ENCODE measurements at regions not wholly inside any gene's neighbourhood (a gene's known extent, or its start where the extent isn't known, plus 50 kb on each side); places are given as distances from the start of the nearest gene placed in this dataset.
"Not testable (repeated sequence)": the region's sequence is repeated elsewhere in the genome, so short reads cannot be mapped to it uniquely, and the experiment has no call there.

DNA sequence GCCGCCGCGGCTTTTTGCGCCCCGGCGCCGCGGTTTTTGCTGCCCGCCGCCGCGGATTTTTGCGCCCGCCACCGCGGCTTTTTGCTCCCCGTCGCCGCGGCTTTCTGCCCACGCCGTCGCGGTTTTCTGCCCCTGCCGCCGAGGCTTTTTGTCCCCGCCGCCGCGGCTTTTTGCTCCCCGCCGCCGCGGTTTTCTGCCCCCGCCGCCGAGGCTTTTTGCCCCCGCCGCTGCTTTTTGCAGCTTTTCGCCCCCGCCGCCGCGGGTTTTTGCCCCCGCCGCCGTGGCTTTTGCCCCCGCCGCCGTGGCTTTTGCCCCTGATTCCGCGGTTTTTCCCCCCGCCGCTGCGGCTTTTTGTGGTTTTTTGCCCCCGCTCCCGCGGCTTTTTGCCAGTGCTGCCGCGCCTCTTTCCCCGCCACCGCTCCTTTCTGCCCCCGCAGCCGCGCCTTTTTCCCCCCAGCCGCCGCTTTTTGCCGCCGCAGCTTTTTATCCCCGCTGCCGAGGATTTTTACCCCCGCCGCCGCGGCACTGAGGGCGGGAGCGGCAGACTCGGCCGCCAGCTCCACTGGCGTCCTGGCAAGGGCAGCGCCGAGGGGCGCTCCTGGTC lies 518.6 kb upstream of the WSB1 start:
- Histone ChIP-seq H3K36me3 (no peaks in the 10 kb centered on the region), H3K4me1 (no peaks in the 10 kb centered on the region), H3K27ac (no peak overlapping the region), H3K4me3 (no peak overlapping the region), H3K9me3 (peaks cover 0 to 27% (median 0%) of the 10 kb centered on the region in 12 donors), H3K27me3 (peaks cover 0 to 60% (median 8%) of the 10 kb centered on the region in 9 donors)
- TF ChIP-seq POLR2A (IDR thresholded peaks at IDR 0.05) (no peak), CTCF (IDR thresholded peaks at IDR 0.05) (no peak)
- DNase-seq (peak in 1 of 5 donors; percentile 45), ATAC-seq (no peak)
- intact Hi-C loops (cut with DNase I), result no loop called here
- 45 to 61% (median 57%) methylated on average over 83 of the region's 83 CpGs for WGBS, 4 donors

DNA sequence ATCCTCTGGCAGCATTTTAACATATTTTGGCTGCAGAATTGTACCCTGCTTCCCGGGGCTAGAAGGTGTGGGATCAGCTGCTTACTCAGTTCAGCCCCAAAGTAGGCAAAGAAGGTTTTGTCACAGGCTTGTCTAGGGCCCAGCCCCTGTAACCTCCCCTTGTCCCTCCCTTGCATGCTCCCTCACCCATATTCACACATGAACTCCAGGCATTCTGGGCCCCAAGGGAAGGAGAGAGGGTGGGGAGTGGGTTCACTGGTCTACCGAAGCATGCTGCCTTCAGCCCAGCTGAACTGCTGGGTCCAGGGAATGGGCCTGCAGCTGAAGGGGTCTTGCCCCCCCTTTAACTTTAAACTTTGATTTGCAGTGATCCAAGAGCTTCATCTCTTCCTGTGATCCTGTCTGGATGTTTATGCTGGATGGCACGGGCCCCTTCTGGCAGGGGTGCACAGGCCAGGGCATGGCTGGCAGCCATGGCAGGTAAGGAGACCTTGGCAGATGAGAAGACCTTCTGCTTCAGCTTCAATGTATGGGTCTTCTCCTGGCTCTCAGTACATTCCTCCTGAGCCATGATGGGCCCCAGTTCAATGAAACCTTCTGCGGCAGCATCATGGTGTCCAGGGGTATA lies 513.6 kb upstream of the WSB1 start:
- ATAC-seq; H3K36me3 ChIP-seq; H3K4me1 ChIP-seq; intact Hi-C loops (cut with DNase I); H3K27ac ChIP-seq; H3K4me3 ChIP-seq: not testable (repeated sequence)
- peaks cover 0 to 37% (median 11%) of the 10 kb centered on the region in 12 donors for H3K9me3 ChIP-seq
- 60 to 70% (median 64%) methylated on average over 3 to 4 of the region's 4 CpGs for WGBS, 4 donors
- peaks cover 0 to 30% (median 0%) of the 10 kb centered on the region in 9 donors for H3K27me3 ChIP-seq
- peak in 1 of 5 donors; percentile 42 for DNase-seq

GRCh38 chr17:26782153-26782552 lies 511.8 kb upstream of the WSB1 start:
- no peak for TF ChIP-seq POLR2A (IDR thresholded peaks at IDR 0.05)
- TF ChIP-seq CTCF (IDR thresholded peaks at IDR 0.05), result no peak
- H3K4me3 ChIP-seq, result no peak overlapping the region
- intact Hi-C loops (cut with DNase I), result no loop called here
- 65 to 74% (median 69%) methylated on average over 6 of the region's 6 CpGs for WGBS, 4 donors
- no peaks in the 10 kb centered on the region for H3K4me1 ChIP-seq
- no peak overlapping the region for H3K27ac ChIP-seq
- H3K9me3 ChIP-seq, result peaks cover 0 to 52% (median 15%) of the 10 kb centered on the region in 12 donors
- H3K27me3 ChIP-seq, result peaks cover 0 to 12% (median 0%) of the 10 kb centered on the region in 9 donors
- no peak for ATAC-seq
- no peaks in the 10 kb centered on the region for H3K36me3 ChIP-seq
- DNase-seq, result peak in 1 of 5 donors; percentile 46

DNA sequence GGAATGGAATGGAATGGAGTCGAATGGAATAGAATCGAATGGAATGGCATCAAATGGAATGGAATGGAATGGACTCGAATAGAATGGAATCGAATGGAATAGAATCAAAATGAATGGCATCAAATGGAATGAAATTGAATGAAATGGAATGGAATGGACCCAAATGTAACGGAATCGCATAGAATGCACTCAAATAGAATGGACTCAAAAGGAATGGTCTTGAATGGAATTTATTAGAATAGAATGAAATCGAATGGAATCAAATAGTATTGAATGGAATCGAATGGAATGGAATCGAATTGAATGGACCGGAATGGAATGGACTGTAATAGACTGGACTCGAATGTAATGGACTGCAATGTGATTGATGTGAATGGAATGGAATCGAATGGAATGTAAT lies 501.4 kb upstream of the WSB1 start:
- no peaks in the 10 kb centered on the region for H3K27me3 ChIP-seq
- DNase-seq (no peak), ATAC-seq (no peak)
- H3K36me3 ChIP-seq, result no peaks in the 10 kb centered on the region
- 82 to 86% (median 83%) methylated on average over 12 of the region's 12 CpGs for WGBS, 4 donors
- no peaks in the 10 kb centered on the region for H3K4me1 ChIP-seq
- peaks cover 0 to 99% (median 52%) of the 10 kb centered on the region in 12 donors for H3K9me3 ChIP-seq
- H3K4me3 ChIP-seq, result no peak overlapping the region
- intact Hi-C loops (cut with DNase I), result loop anchor here in 1 of 10 donors (10.0 kb wide), 2 partner anchors 58 to 128 kb away; no protein-coding TSS in a partner anchor
- TF ChIP-seq CTCF (IDR thresholded peaks at IDR 0.05), result no peak
- no peak for TF ChIP-seq POLR2A (IDR thresholded peaks at IDR 0.05)
- no peak overlapping the region for H3K27ac ChIP-seq

Measured in heart left ventricle (tissue), 16 donors.